Peyer's patch (tissue), 4 donors: ENCODE measurements at regions not wholly inside any gene's neighbourhood (a gene's known extent, or its start where the extent isn't known, plus 50 kb on each side); places are given as distances from the start of the nearest gene placed in this dataset.

Experiments
- DNase-seq, 3 donors: peaks; one replicate each; pipeline ENCODE4 v3.0.0-alpha.2; 2017 to 2019
- H3K27ac ChIP-seq, 4 donors: fragments of 200-600 bp; sonication (generic); one replicate each; pipeline ENCODE4 v1.5.1; 2016 to 2019
- H3K27me3 ChIP-seq, 2 donors: fragments of 200-600 bp; sonication (generic); one replicate each; pipeline ENCODE4 v1.5.1; 2019
- H3K36me3 ChIP-seq, 3 donors: fragments of 200-600 bp; sonication (generic); one replicate each; pipeline ENCODE4 v1.5.1; 2016 to 2019
- H3K4me1 ChIP-seq, 4 donors: fragments of 200-600 bp; sonication (generic); one replicate each; pipeline ENCODE4 v1.5.1; 2016 to 2019
- H3K4me3 ChIP-seq, 4 donors: fragments of 200-600 bp; sonication (generic); 1 replicate in 3 of 4; 2 replicates in 1 of 4; pipeline ENCODE4 v1.5.1; 2016 to 2019; ENCODE audit warnings: mild to moderate bottlenecking in 1 of 4
- H3K9me3 ChIP-seq, 4 donors: fragments of 200-600 bp; sonication (generic); one replicate each; pipeline ENCODE4 v1.5.1; 2016 to 2019; ENCODE audit warnings: mild to moderate bottlenecking in 1 of 4
- POLR2A ChIP-seq, 2 donors: fragments of 450-650 bp; IDR thresholded peaks; one replicate each; pipeline ENCODE4 v1.5.1; 2017; ENCODE audit warnings: antibody characterized with exemption in 2 of 2, mild to moderate bottlenecking in 2 of 2, moderate library complexity in 2 of 2
- TF ChIP-seq, protein P1 (sequence below), 6 experiments: fragments of 450-650 bp in 4 of 6; fragments of 200-600 bp in 2 of 6; sonication (generic) in 1 of 6; IDR thresholded peaks; one replicate each; pipeline ENCODE4 v1.5.1; 2017 to 2019; ENCODE audit warnings: antibody characterized with exemption in 6 of 6, mild to moderate bottlenecking in 3 of 6, moderate library complexity in 1 of 6

DNA sequence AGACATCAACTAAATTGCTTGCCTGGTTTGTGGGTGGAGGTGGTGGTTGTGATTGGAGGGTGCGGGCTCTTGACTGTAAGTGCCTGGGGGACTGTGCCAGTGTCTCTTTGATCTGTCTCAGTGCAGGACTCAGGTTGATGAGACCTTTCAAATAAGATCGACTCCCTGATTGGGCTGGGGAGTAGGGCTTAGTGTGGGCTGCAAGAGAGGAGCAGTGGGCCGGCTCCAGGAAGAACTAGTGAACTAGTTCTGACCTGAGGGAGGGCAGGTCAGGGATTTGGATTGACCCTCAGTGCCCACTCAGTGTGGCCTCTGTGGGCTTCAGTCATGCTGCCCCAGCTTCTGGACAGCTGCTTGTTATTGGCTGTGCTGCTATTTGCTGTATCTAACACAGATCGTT lies 130.6 kb upstream of the CACNA1E start:
- H3K36me3 ChIP-seq, result no peaks in the 10 kb centered on the region
- H3K27me3 ChIP-seq, result no peaks in the 10 kb centered on the region
- no peaks in the 10 kb centered on the region for H3K9me3 ChIP-seq
- DNase-seq, result no peak
- H3K27ac ChIP-seq, result no peak overlapping the region
- H3K4me1 ChIP-seq, result no peaks in the 10 kb centered on the region
- no peak overlapping the region for H3K4me3 ChIP-seq
- TF ChIP-seq, protein P1, sequence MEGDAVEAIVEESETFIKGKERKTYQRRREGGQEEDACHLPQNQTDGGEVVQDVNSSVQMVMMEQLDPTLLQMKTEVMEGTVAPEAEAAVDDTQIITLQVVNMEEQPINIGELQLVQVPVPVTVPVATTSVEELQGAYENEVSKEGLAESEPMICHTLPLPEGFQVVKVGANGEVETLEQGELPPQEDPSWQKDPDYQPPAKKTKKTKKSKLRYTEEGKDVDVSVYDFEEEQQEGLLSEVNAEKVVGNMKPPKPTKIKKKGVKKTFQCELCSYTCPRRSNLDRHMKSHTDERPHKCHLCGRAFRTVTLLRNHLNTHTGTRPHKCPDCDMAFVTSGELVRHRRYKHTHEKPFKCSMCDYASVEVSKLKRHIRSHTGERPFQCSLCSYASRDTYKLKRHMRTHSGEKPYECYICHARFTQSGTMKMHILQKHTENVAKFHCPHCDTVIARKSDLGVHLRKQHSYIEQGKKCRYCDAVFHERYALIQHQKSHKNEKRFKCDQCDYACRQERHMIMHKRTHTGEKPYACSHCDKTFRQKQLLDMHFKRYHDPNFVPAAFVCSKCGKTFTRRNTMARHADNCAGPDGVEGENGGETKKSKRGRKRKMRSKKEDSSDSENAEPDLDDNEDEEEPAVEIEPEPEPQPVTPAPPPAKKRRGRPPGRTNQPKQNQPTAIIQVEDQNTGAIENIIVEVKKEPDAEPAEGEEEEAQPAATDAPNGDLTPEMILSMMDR (IDR thresholded peaks at IDR 0.05), result no peak
- TF ChIP-seq POLR2A (IDR thresholded peaks at IDR 0.05), result no peak

DNA sequence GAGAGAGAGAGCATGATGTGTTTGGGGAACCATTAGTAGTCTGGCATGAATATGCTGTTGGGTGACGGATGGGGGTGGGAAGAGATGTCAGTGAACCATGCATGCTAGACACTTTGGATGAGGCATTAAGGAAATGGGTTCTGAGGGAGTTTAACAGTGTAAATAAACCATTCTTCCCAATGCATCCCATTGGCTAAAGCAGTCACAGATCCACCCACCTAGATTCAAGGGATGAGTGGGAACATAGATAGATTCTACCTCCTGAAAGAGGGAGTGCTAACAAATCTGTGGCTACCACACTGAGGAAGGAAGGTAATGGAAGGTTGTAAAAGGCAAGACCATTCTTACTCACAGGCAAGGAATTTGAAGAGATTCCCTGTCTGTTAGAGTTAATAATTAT lies 129.8 kb upstream of the CACNA1E start:
- H3K27me3 ChIP-seq, result no peaks in the 10 kb centered on the region
- no peak overlapping the region for H3K27ac ChIP-seq
- H3K9me3 ChIP-seq, result no peaks in the 10 kb centered on the region
- no peak overlapping the region for H3K4me3 ChIP-seq
- no peaks in the 10 kb centered on the region for H3K36me3 ChIP-seq
- no peaks in the 10 kb centered on the region for H3K4me1 ChIP-seq
- DNase-seq, result no peak
- TF ChIP-seq POLR2A (IDR thresholded peaks at IDR 0.05), result no peak
- TF ChIP-seq, protein P1 (IDR thresholded peaks at IDR 0.05), result no peak

DNA sequence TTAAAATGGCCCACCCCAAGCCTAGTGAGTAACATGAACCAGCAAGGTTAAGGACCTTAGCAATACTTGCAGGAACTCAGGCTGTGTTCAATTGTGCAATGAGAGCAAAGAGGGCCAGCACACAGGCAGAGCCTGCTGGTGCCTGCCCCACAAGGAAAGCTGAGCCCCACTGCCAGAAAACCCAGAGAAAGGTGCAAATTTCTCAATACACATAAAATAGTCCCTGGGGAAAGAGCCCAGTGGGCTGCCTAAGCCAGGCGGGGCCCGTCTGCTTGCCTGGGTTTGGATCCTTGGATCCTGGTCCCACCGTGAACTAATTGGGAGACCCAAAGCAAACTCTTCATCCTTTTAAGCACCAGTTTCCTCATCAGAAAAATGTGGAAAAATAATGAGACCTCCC lies 128.5 kb upstream of the CACNA1E start:
- no peaks in the 10 kb centered on the region for H3K36me3 ChIP-seq
- H3K27me3 ChIP-seq, result no peaks in the 10 kb centered on the region
- H3K4me3 ChIP-seq, result no peak overlapping the region
- no peak for DNase-seq
- no peaks in the 10 kb centered on the region for H3K9me3 ChIP-seq
- no peaks in the 10 kb centered on the region for H3K4me1 ChIP-seq
- no peak for TF ChIP-seq POLR2A (IDR thresholded peaks at IDR 0.05)
- TF ChIP-seq, protein P1 (IDR thresholded peaks at IDR 0.05), result no peak
- H3K27ac ChIP-seq, result no peak overlapping the region

DNA sequence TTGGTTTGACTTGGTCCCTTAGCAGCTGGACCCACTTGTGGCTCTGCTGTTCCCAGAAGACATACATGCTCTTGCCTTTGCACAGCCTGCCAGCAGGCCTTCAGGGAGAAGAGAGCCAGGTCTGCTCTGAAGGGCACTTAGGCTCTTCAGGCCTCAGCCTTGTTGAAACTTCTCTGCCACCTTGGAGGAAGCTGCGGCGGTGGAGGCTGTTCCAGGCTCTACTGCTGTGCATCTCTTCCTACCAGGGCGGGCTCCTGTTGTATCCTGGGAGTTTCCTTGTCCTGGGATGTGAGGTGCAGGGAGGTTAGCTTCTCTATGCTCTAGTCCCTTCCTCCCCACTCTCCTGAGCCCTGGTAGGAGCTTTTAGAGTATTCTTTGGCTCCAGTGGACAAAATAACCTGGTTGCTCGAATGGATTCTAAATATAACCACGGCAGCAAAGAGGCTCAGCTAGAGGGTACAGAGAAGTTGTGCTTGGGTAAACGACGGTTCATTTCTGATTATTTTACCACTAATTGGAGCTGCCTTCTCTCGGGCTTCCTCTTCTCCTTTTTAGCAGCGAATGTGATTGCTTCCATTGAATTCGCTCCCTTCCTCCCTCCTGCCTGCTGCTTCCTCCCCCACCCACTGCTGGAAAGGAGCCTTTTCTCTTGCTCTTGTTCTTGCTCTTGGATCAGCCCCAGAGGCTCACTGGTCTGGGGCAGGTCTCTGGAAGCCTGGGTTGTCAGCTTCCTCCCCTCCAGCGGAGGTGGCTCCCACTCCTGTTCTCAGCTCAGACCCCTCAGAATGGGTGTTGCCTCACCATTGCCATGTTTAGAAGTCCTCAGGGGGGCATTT lies 126.6 kb upstream of the CACNA1E start:
- TF ChIP-seq POLR2A (IDR thresholded peaks at IDR 0.05), result no peak
- TF ChIP-seq, protein P1 (IDR thresholded peaks at IDR 0.05), result no peak
- no peak for DNase-seq
- Histone ChIP-seq H3K4me1 (no peaks in the 10 kb centered on the region), H3K4me3 (no peak overlapping the region), H3K27me3 (no peaks in the 10 kb centered on the region), H3K36me3 (no peaks in the 10 kb centered on the region), H3K9me3 (no peaks in the 10 kb centered on the region), H3K27ac (no peak overlapping the region)

- H3K27me3 ChIP-seq, result no peaks in the 10 kb centered on the region
- H3K36me3 ChIP-seq, result no peaks in the 10 kb centered on the region
- no peak overlapping the region for H3K4me3 ChIP-seq
- no peaks in the 10 kb centered on the region for H3K4me1 ChIP-seq
- no peaks in the 10 kb centered on the region for H3K9me3 ChIP-seq
- H3K27ac ChIP-seq, result no peak overlapping the region
- TF ChIP-seq, protein P1 (IDR thresholded peaks at IDR 0.05), result no peak
- no peak for TF ChIP-seq POLR2A (IDR thresholded peaks at IDR 0.05)
- no peak for DNase-seq
These were observed 124.3 kb upstream of the CACNA1E start for GRCh38 chr1:181359012-181359411.
